ENCODE measurements at regions not wholly inside any gene's neighbourhood (a gene's known extent, or its start where the extent isn't known, plus 50 kb on each side); places are given as distances from the start of the nearest gene placed in this dataset.

DNA sequence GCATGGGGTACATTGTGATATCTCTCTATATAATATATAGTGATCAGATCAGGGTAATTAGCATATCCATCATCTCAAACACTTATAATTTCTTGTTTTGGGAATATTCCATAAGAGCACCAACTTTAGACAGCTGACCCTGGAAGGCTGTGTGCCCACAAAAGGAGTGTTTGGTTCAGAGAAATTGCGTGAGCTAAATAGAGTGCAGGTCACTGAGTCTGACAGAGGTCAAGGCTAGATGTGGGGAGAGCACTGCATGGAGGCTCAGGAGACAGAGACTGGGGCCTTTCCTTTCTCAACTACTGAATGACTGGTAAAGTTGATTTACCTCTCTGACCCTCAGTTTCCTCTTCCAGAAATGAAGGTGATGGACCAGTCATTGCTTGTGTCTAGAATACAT lies 114.9 kb upstream of the ADGRF1 start (continued):
- TF ChIP-seq ZEB1 (IDR thresholded peaks at IDR 0.05; ENCODE audit: insufficient replicate concordance, low read depth) (no peak), ZNF253 (CRISPR knock-in tag; IDR thresholded peaks at IDR 0.05; ENCODE audit: borderline replicate concordance) (no peak), ZNF749 (CRISPR knock-in tag; IDR thresholded peaks at IDR 0.05; ENCODE audit: borderline replicate concordance) (no peak), FOXK1 (CRISPR knock-in tag; IDR thresholded peaks at IDR 0.05; ENCODE audit: borderline replicate concordance, low read depth) (no peak), ZFY (CRISPR knock-in tag; IDR thresholded peaks at IDR 0.05) (no peak)

DNA sequence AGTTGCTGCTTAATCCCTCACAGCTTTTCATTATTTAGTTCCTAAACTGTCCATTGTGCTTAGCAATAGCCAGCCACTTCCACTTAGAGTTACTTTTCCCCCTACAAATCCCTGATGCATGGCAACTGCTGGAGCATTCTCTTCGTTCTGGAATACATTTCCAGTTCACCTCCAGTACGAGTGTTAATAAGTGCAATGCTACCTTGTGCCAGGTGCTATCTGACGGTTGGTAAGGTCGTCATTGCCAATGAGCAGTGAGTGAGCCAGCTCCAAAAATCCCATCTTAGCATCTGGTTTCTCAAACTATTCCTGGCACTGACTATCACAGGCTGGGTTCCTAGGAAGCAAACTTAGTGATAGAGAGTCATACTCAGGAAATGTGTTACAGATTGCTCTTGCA lies 114.1 kb upstream of the ADGRF1 start:
- Histone ChIP-seq H3K9ac (ENCODE audit: insufficient read depth, low read depth, low read length) (no peak overlapping the region), H3K27ac (ENCODE audit: extremely low read length, insufficient read depth, low read length) (no peak overlapping the region), H3K36me3 (replicated peaks in 1 of 2; ENCODE audit: control insufficient read depth in 1 of 2, insufficient read depth in 2 of 2, low read length in 2 of 2) (no peaks in the 10 kb centered on the region), H3K4me1 (ENCODE audit: insufficient read depth, low read length) (peaks cover 43% of the 10 kb centered on the region), H4K20me1 (ENCODE audit: insufficient read depth, low read length) (no peaks in the 10 kb centered on the region), H3K27me3 (ENCODE audit: control insufficient read depth in 1 of 2, insufficient read depth in 2 of 2, low read length in 2 of 2) (no peaks in the 10 kb centered on the region), H2AFZ (ENCODE audit: low read length) (no peak overlapping the region), H3K4me3 (replicated peaks in 1 of 3; ENCODE audit: insufficient read depth in 1 of 3, low read depth in 2 of 3, low read length in 3 of 3) (no peak overlapping the region), H3K79me2 (ENCODE audit: insufficient read depth, low read length) (no peaks in the 10 kb centered on the region), H3K4me2 (ENCODE audit: low read depth, low read length) (no peak overlapping the region), H3K9me3 (ENCODE audit: low read length) (no peaks in the 10 kb centered on the region)
- BruUV-seq (replicated peaks): no TSS peak
- intact Hi-C loops (cut with micrococcal nuclease; ENCODE audit: unreplicated experiment) (loop anchor here (1.0 kb wide), 1 partner anchor 28 kb away; no protein-coding TSS in a partner anchor), in situ Hi-C loops (cut with HindIII; ENCODE audit: extremely low pct_ligation_motif_present, low pct_unique_long_range_greater_than_20kb) (no loop called here)
- ChIA-PET CTCF (ENCODE audit: low intra/inter-chr PET ratio, low total read pairs) (no interaction called here), POLR2A (interaction anchor here (1.2 kb wide), 2 partner anchors 12 to 32 kb away, joined by 3 to 4 read pairs; no protein-coding TSS in a partner anchor)
- no peak for FAIRE-seq
- 84% methylated on average over 4 of the region's 4 CpGs for WGBS (ENCODE audit: low lambda C conversion rate)
- DNase-seq (ENCODE audit: low spot score): no peak
- ATAC-seq: no peak
- no peak for TF ChIP-seq ZNF652 (CRISPR knock-in tag; IDR thresholded peaks at IDR 0.05; ENCODE audit: borderline replicate concordance, low read depth)
- TF ChIP-seq SETDB1 (CRISPR knock-in tag; IDR thresholded peaks at IDR 0.05; ENCODE audit: borderline replicate concordance): no peak
- TF ChIP-seq FLYWCH1 (CRISPR knock-in tag; IDR thresholded peaks at IDR 0.05): no peak
- no peak for TF ChIP-seq HNF1A (IDR thresholded peaks at IDR 0.05; ENCODE audit: low read depth)
- TF ChIP-seq HNF1A (CRISPR knock-in tag; IDR thresholded peaks at IDR 0.05; ENCODE audit: borderline replicate concordance): no peak
- TF ChIP-seq ZNF496 (CRISPR knock-in tag; IDR thresholded peaks at IDR 0.05; ENCODE audit: insufficient replicate concordance): no peak
- no peak for TF ChIP-seq ZNF383 (CRISPR knock-in tag; IDR thresholded peaks at IDR 0.05; ENCODE audit: borderline replicate concordance)
- TF ChIP-seq PHB2 (IDR thresholded peaks at IDR 0.05; ENCODE audit: partially characterized antibody): no peak
- TF ChIP-seq ATF5 (CRISPR knock-in tag; IDR thresholded peaks at IDR 0.05; ENCODE audit: low read depth): no peak
- TF ChIP-seq RFX5 (IDR thresholded peaks at IDR 0.05; ENCODE audit: low read depth, low read length): no peak
- no peak for TF ChIP-seq ESRRA (CRISPR knock-in tag; IDR thresholded peaks at IDR 0.05; ENCODE audit: low read depth)
- TF ChIP-seq, protein P1, sequence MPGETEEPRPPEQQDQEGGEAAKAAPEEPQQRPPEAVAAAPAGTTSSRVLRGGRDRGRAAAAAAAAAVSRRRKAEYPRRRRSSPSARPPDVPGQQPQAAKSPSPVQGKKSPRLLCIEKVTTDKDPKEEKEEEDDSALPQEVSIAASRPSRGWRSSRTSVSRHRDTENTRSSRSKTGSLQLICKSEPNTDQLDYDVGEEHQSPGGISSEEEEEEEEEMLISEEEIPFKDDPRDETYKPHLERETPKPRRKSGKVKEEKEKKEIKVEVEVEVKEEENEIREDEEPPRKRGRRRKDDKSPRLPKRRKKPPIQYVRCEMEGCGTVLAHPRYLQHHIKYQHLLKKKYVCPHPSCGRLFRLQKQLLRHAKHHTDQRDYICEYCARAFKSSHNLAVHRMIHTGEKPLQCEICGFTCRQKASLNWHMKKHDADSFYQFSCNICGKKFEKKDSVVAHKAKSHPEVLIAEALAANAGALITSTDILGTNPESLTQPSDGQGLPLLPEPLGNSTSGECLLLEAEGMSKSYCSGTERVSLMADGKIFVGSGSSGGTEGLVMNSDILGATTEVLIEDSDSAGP (CRISPR knock-in tag; IDR thresholded peaks at IDR 0.05; ENCODE audit: borderline replicate concordance): no peak
